PC-9 (cell line): ENCODE measurements at regions not wholly inside any gene's neighbourhood (a gene's known extent, or its start where the extent isn't known, plus 50 kb on each side); places are given as distances from the start of the nearest gene placed in this dataset.

Experiments used
- BruUV-seq: library from RNA; stranded (reverse); fragments of 400-500 nt; replicated peaks from 2 replicates; lab custom pipeline; 2021; lab: Mats Ljungman, UMichigan
- CTCF ChIA-PET: fragments of 300-600 bp; sonication (Branson Sonifier 250); formaldehyde crosslinking; loops from one replicate; lab custom pipeline; 2022; ENCODE audit warnings: antibody characterized with exemption; lab: Charles Lee
- POLR2A ChIA-PET: fragments of 300-600 bp; sonication (Branson Sonifier 250); formaldehyde crosslinking; loops from one replicate; lab custom pipeline; 2022; ENCODE audit warnings: antibody characterized with exemption; ENCODE audit not compliant: unreplicated experiment; lab: Charles Lee
- DNase-seq, 2 experiments: peaks; one replicate each; pipeline versions ENCODE4 v3.0.0 to v3.0.0-alpha.2; 2015 to 2022; ENCODE audit warnings: mixed read lengths in 1 of 2
- H2AFZ ChIP-seq: fragments of 200-600 bp; sonication (generic); 2 replicates; pipeline ENCODE4 v1.8.1; 2017; ENCODE audit warnings: antibody characterized with exemption
- H3F3A ChIP-seq: fragments of 200-600 bp; sonication (generic); 2 replicates; pipeline ENCODE4 v1.8.1; 2017; ENCODE audit warnings: antibody characterized with exemption, mild to moderate bottlenecking, low read depth; ENCODE audit not compliant: insufficient read depth
- H3K27ac ChIP-seq: fragments of 200-600 bp; sonication (generic); 2 replicates; pipeline ENCODE4 v1.6.1; 2016; ENCODE audit warnings: mixed run types
- H3K27me3 ChIP-seq: fragments of 200-600 bp; sonication (generic); 2 replicates; pipeline ENCODE4 v1.6.1; 2016; ENCODE audit warnings: low read depth, mixed run types; ENCODE audit not compliant: insufficient read depth
- H3K36me3 ChIP-seq: fragments of 200-600 bp; sonication (generic); 2 replicates; pipeline ENCODE4 v1.6.1; 2016; ENCODE audit warnings: low read depth, mixed run types
- H3K4me1 ChIP-seq: fragments of 200-600 bp; sonication (generic); replicated peaks from 2 replicates; pipeline ENCODE4 v1.6.1; 2016; ENCODE audit warnings: mixed run types; ENCODE audit not compliant: insufficient read depth
- H3K4me2 ChIP-seq: fragments of 200-600 bp; sonication (generic); 2 replicates; pipeline ENCODE4 v1.6.1; 2017; ENCODE audit warnings: mixed run types
- H3K4me3 ChIP-seq: fragments of 200-600 bp; sonication (generic); 2 replicates; pipeline ENCODE4 v1.6.1; 2016; ENCODE audit warnings: mixed run types
- H3K79me2 ChIP-seq: fragments of 200-600 bp; sonication (generic); 2 replicates; pipeline ENCODE4 v1.6.1; 2017; ENCODE audit warnings: low read depth, mixed run types
- H3K9me2 ChIP-seq: fragments of 200-600 bp; sonication (generic); 2 replicates; pipeline ENCODE4 v1.8.1; 2017; ENCODE audit warnings: mild to moderate bottlenecking; ENCODE audit not compliant: insufficient read depth
- H3K9me3 ChIP-seq: fragments of 200-600 bp; sonication (generic); 2 replicates; pipeline ENCODE4 v1.8.1; 2016; ENCODE audit warnings: low read depth; ENCODE audit not compliant: insufficient read depth
- H4K20me1 ChIP-seq: fragments of 200-600 bp; sonication (generic); 2 replicates; pipeline ENCODE4 v1.8.1; 2017; ENCODE audit not compliant: insufficient read depth
- EZH2 ChIP-seq: fragments of 200-600 bp; sonication (generic); IDR thresholded peaks from 2 replicates; pipeline ENCODE4 v1.8.0; 2017; ENCODE audit warnings: antibody characterized with exemption, low read depth
- intact Hi-C: fragments of 100-400 bp; cut with micrococcal nuclease; formaldehyde crosslinking; loops from one replicate; pipeline ENCODE4 v1.10.0; 2022; ENCODE audit not compliant: unreplicated experiment
- TF ChIP-seq, protein P1 (sequence below): fragments of 200-600 bp; sonication (generic); conservative IDR thresholded peaks from 2 replicates; pipeline ENCODE4 v1.6.1; 2017; ENCODE audit warnings: mixed run types, antibody characterized with exemption, mild to moderate bottlenecking, moderate library complexity

DNA sequence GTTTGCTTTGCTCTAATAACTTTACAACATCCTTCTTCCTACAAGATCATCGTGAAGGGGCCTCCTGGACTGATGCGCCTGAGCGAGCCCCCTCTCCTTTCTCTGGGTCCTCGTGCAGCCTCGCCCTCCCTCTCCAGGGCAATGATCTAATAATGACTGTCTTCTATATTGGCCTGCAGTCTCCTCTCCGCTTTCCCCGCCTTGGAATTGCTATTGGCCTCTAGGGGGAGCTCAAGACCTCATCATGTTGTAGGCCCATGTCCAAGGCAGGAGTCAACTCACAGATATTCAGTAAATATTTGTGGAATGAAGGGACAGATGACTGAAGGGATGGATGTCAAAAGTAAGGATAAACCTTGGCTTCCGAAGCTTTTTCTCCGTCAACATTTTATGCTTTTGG is 1180.3 kb downstream of the TYW1 start:
- TF ChIP-seq EZH2: no peak
- TF ChIP-seq, protein P1, sequence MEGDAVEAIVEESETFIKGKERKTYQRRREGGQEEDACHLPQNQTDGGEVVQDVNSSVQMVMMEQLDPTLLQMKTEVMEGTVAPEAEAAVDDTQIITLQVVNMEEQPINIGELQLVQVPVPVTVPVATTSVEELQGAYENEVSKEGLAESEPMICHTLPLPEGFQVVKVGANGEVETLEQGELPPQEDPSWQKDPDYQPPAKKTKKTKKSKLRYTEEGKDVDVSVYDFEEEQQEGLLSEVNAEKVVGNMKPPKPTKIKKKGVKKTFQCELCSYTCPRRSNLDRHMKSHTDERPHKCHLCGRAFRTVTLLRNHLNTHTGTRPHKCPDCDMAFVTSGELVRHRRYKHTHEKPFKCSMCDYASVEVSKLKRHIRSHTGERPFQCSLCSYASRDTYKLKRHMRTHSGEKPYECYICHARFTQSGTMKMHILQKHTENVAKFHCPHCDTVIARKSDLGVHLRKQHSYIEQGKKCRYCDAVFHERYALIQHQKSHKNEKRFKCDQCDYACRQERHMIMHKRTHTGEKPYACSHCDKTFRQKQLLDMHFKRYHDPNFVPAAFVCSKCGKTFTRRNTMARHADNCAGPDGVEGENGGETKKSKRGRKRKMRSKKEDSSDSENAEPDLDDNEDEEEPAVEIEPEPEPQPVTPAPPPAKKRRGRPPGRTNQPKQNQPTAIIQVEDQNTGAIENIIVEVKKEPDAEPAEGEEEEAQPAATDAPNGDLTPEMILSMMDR: peak; percentile 89
- Histone ChIP-seq H4K20me1 (no peaks in the 10 kb centered on the region), H3K9me2 (no peaks in the 10 kb centered on the region), H2AFZ (no peak overlapping the region), H3K27ac (no peak overlapping the region), H3K9me3 (no peaks in the 10 kb centered on the region), H3K79me2 (no peaks in the 10 kb centered on the region), H3K27me3 (no peaks in the 10 kb centered on the region), H3K36me3 (no peaks in the 10 kb centered on the region), H3K4me2 (no peak overlapping the region), H3F3A (no peaks in the 10 kb centered on the region), H3K4me3 (no peak overlapping the region), H3K4me1 (no peaks in the 10 kb centered on the region)
- no TSS peak for BruUV-seq
- CTCF ChIA-PET: interaction anchor here (0.6 kb wide), 1 partner anchor 198 kb away, joined by 3 read pairs; no protein-coding TSS in a partner anchor
- intact Hi-C loops: loop anchor here (5.0 kb wide), 1 partner anchor 890 kb away; no protein-coding TSS in a partner anchor
- POLR2A ChIA-PET: no interaction called here
- DNase-seq: peak; percentile 26 to 68

GRCh38 chr7:68180761-68181160 is 1184.1 kb downstream of the TYW1 start:
- H3K4me2 ChIP-seq: no peak overlapping the region
- H3K4me1 ChIP-seq: no peaks in the 10 kb centered on the region
- H3K4me3 ChIP-seq: no peak overlapping the region
- CTCF ChIA-PET: no interaction called here
- POLR2A ChIA-PET: no interaction called here
- TF ChIP-seq EZH2: no peak
- TF ChIP-seq, protein P1: no peak
- no peak overlapping the region for H3K27ac ChIP-seq
- intact Hi-C loops: no loop called here
- H3K9me2 ChIP-seq: no peaks in the 10 kb centered on the region
- no peaks in the 10 kb centered on the region for H4K20me1 ChIP-seq
- DNase-seq: no peak
- BruUV-seq: no TSS peak
- H3K9me3 ChIP-seq: no peaks in the 10 kb centered on the region; the same call in 1 of the 2 replicates
- no peaks in the 10 kb centered on the region for H3K36me3 ChIP-seq
- no peak overlapping the region for H2AFZ ChIP-seq
- no peaks in the 10 kb centered on the region for H3F3A ChIP-seq
- no peaks in the 10 kb centered on the region for H3K79me2 ChIP-seq
- no peaks in the 10 kb centered on the region for H3K27me3 ChIP-seq

- Histone ChIP-seq H3K9me2 (no peaks in the 10 kb centered on the region), H3K27ac (no peak overlapping the region), H3K9me3 (no peaks in the 10 kb centered on the region; the same call in 1 of the 2 replicates), H4K20me1 (no peaks in the 10 kb centered on the region), H3K36me3 (no peaks in the 10 kb centered on the region), H3K4me1 (no peaks in the 10 kb centered on the region), H3K27me3 (no peaks in the 10 kb centered on the region), H3K4me3 (no peak overlapping the region), H3F3A (no peaks in the 10 kb centered on the region), H2AFZ (no peak overlapping the region), H3K79me2 (no peaks in the 10 kb centered on the region), H3K4me2 (no peak overlapping the region)
- DNase-seq: no peak
- POLR2A ChIA-PET: no interaction called here
- CTCF ChIA-PET: no interaction called here
- TF ChIP-seq, protein P1: no peak
- no peak for TF ChIP-seq EZH2
- intact Hi-C loops: no loop called here
- no TSS peak for BruUV-seq
Measured at GRCh38 chr7:68183176-68183575, 1186.5 kb downstream of the TYW1 start.
